ENCODE measurements at regions not wholly inside any gene's neighbourhood (a gene's known extent, or its start where the extent isn't known, plus 50 kb on each side); places are given as distances from the start of the nearest gene placed in this dataset.
A peak's percentile ranks its signal among the peaks of the same experiment; 100 is the strongest.
"Not testable (repeated sequence)": the region's sequence is repeated elsewhere in the genome, so short reads cannot be mapped to it uniquely, and the experiment has no call there.

- DNase-seq, result no peak
Measured at GRCh38 chr18:22828171-22828570, 105.0 kb upstream of the RBBP8 start.

GRCh38 chr18:22828583-22828982 lies 104.5 kb upstream of the RBBP8 start:
- DNase-seq, result not testable (repeated sequence)

GRCh38 chr18:22829781-22830180 lies 103.3 kb upstream of the RBBP8 start:
- DNase-seq, result no peak

DNA sequence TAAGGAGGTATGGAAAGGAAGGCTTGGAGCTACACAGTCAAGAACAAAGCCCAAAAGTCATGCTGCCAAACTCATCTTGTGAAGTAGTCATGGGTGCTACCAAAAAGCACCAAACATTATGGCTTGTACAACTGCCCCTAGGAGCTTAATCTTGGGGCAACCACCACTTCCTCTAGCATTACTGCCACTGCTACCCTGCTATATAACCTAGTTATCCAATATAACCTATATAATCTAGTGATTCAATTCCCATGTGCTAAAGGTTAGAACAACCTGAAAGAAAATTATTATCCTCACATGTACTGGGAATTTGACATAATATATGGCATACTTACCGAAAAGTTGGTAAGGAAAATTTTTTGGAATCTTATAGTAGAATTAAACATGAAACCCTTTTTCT lies 102.6 kb upstream of the RBBP8 start:
- DNase-seq, result no peak

- peak; percentile 89 for DNase-seq
Measured at GRCh38 chr18:22831441-22831904, 101.7 kb upstream of the RBBP8 start.

DNA sequence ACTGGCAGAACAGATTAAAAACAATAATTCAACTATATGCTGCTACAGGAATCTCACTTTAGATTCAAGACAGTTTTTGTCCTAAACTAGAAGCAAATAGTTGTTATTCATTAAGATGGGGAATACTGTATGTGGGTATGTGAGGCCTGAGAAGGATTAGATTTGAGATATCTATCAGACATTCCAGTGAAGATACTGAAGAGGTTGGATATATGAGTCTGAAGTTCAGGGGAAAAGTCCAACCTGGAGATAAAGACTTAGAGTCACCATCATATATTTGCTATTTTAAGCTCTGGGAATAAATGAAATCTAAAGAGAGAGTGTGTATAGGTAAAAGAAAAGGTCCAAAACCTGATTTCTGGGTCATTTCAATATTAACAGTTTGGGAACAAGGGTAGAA lies 96.2 kb upstream of the RBBP8 start:
- DNase-seq, result no peak

DNA sequence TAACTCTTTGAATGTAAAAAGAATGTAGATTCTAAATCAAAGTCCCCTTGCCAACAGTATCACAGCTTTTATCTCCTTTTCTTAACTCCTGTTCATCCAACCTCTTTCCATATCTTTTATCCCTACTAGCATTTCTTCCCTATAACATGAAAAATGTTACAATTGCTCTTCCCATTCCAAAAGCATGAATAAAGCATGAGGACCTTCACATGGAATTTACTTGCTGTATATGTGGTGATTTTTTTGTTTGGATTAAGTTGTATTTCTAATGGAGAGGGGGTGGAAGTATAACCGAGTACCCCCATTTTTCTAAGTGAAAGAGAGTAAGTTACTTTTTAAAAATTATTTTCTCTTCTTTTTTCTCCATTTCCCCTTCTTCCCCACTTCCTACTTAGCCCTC lies 94.9 kb upstream of the RBBP8 start:
- DNase-seq, result no peak

- no peak for DNase-seq
Measured at GRCh38 chr18:22838639-22839277, 94.4 kb upstream of the RBBP8 start.

GRCh38 chr18:22839340-22839821 lies 93.7 kb upstream of the RBBP8 start:
- DNase-seq, result no peak

DNA sequence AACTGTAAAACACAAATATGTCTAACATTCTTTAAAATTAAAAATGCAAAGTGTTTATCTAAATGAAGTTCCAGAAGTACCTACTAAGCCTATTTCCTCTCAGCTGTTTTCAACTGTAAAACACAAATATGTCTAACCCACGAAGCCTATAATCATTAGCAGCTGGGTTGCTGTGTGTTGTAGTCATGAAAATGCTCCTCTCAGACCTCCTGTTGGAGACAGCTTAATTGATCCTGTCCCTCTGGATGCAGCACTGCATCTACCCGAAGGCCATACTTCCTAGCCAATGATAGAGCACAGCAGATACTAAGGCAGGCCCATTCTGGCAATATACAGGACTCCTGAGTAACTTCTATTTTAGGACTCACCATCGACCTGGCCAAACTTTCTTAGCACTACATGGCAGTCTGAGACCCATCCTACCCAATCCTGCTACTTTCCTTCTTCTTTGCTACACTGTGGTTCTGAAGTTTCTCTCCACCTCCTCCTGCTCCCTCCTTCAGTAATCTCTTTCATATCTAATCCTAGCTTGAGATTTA lies 92.5 kb upstream of the RBBP8 start:
- no peak for DNase-seq

- DNase-seq, result no peak
Measured at GRCh38 chr18:22841840-22842239, 91.3 kb upstream of the RBBP8 start.

DNA sequence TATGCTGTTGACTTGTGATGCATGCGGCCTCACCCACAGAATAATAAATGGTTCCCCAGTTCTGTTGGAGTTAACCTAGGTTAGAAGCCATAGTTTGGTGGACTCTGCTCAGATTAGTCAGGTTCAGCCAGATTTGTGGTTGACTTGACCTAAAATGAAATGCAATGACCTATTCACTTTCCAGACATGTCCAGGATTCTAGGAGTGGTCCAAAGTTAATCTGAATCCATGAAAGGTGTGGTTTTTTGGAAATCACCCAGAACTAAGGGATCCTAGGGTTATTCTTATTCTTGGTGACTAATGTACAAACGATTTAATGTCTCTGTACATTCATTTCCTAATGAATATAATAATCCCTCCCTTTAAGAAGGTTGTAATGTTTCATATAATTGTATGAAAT lies 88.9 kb upstream of the RBBP8 start:
- no peak for DNase-seq

- DNase-seq, result no peak
Measured at GRCh38 chr18:22844628-22845027, 88.5 kb upstream of the RBBP8 start.

GRCh38 chr18:22846088-22846683 lies 86.9 kb upstream of the RBBP8 start:
- no peak for DNase-seq

DNA sequence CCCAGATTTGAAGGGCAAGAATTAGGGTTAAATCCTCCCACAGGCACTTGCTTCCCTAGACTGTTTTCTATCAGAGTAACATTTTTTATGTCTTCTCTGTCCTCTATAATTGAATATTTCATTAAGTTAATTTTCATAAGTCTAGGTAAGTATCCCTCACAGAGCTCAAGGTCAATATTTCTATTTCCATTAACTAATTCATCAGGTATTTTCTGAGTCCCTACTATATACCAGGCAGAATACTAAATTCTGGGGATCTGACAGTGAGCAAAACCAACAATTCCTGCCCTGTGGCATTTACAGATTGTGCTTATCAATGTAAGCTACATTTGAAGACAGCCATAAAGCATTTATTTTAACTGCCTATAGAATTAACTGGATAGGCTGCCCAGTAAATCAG lies 86.4 kb upstream of the RBBP8 start:
- DNase-seq, result no peak

- no peak for DNase-seq
Measured at GRCh38 chr18:22847392-22847791, 85.7 kb upstream of the RBBP8 start.

DNA sequence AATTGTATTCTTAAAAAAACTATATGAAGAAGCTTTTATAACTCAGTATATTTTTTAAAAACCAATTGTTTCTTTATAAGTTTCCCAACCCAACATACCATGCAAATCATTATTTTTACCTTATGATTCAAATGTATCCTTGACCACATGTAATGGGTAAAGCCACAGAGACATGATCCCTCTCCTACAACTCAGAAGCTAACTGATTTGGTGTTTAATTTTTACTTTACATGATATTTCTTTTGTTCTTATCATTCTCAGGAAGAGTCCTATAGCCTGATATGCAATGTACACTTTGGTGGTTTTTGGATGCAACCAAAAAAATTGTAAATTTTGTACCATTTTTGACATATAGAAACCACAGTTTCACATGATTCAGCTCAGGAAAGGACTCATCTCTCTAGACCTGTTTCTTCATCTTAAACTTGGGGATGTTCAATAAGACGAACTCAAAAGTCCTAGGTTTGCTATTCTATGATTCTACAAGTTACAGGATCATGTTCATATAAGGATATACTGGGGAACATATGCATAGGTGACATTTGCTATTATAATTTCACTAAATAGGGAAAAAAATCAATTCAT lies 85.2 kb upstream of the RBBP8 start:
- no peak for DNase-seq

DNA sequence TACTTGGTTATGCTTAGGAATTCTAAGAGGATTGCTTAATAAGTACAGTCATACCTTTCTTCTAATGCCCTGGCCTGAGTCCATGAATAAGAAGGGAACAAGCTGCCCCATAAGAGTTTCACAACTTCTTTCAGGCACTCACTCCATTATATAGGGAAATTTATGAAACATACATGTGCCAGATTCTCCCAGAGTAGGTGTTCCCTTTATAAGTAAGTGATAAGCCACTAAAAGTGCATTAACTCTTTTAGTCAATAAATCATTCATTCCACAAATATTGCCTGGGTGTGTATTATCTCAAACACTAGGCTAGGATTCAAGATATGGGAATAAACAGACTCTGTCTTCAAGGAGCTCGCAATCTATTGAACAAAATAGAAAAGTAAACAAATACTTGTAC lies 84.5 kb upstream of the RBBP8 start:
- DNase-seq, result no peak

- DNase-seq, result no peak
Measured at GRCh38 chr18:22856870-22857269, 76.3 kb upstream of the RBBP8 start.

DNA sequence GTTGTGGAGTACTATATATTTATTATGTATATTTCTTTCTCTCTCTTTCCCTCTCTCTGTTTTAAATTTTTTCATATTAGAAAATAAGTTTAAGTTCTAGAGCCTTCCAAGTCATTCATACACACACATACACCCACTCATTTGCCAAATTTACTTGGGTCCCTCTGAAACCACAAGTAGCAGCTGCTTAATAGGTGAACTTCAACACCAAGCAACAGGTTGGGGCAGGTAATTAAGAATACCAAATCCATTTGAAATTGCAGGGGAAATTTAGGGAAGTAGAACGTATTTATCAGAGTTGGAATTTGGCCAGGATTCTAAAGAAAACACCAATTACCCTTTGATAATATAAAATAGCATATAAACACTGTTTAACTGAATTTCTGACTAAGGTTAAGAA lies 75.0 kb upstream of the RBBP8 start:
- no peak for DNase-seq

DNA sequence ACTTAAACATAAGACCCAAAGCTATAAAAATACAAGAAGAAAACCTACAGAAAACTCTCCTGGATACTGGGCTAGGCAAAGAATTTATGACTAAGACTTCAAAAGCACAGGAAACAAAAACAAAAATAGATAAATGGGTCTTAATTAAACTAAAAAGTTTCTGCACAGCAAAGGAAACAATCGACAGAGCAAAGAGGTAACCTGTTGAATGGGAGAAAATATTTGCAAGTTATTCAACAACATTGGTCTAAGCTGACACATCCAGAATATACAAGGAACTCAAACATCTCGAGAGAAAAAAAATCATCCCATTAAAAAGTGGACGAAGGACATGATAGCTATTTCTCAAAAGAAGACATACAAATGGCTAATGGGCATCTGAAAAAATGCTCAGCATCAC lies 72.3 kb upstream of the RBBP8 start:
- no peak for DNase-seq

DNA sequence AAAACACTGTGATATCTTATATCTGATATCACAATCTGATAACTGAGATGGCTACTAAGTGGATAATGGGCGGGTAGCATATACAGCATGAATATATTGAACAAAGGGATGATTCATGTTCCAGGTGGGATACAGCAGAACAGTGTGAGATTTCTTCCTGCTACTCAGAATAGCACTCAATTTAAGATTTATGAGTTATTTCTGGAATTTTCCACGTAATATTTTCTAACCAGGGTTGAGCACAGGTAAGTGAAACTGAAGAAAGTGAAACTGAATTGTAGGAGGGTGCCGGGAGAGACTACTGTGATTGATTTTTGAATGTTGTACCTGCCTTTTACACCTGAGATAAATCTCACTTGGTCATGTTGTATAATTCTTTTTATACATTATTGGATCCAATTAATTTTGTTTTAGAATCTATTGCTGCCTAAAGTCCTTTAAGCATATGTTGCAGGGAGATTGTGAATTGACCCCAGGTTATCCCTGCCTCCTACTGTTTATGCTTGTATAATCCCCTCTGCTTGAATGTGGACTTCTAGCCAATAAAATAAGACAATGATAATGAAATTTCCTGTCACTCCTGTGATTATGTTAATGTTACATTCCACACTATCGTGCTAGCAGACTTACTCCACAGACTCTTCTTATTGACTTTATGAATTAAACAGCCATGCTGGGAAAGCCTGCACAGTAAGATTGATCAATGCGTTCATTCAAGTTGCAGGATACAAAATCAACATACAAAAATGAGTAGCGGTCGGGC lies 67.6 kb upstream of the RBBP8 start:
- no peak for DNase-seq

- no peak for DNase-seq
Measured at GRCh38 chr18:22868831-22869230, 64.3 kb upstream of the RBBP8 start.
